ENCODE measurements at regions not wholly inside any gene's neighbourhood (a gene's known extent, or its start where the extent isn't known, plus 50 kb on each side); places are given as distances from the start of the nearest gene placed in this dataset.

- ATAC-seq: no peak
These were observed 126.1 kb downstream of the OSR1 start for GRCh38 chr2:19232312-19232711.

- ATAC-seq: no peak
These were observed 126.8 kb downstream of the OSR1 start for GRCh38 chr2:19231625-19232024.

DNA sequence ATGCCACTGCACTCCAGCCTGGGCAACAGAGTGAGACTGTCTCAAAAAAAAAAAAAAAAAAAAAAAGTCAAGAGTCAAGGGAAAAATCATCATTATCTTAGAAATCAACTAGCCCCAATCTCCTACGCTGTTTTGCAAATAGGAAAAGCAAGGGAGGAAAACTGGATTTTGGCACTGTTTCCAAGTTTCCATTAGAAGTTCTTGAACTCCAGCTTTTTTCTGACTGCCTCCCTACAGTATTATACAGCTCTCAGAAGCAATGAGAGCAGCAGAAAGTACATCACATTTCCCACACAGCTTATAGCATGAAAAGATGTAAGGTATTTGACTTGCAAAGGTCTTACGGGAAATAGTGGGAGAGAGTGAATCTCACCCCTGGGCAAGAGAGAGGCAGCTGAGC, 127.8 kb downstream of the OSR1 start:
- no peak for ATAC-seq

DNA sequence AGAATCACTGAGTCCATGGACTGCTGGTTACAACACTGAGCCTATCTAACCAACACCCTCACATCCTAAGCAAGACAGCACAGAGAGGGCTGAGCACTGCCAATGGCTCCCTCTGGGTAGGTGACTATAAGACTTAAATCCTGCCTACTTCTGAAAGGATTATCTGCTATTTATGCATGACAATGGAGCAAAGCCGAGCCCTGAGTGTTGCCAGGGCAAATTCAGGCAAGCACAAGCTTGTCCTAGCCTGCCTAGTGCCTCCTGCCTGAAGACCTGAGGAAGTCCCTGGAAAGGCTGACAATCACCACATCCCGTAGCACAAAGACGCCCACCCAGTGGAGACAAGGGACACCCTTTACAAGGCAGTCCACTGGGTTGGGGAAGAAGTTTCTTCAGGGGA, 129.7 kb downstream of the OSR1 start:
- ATAC-seq: no peak

DNA sequence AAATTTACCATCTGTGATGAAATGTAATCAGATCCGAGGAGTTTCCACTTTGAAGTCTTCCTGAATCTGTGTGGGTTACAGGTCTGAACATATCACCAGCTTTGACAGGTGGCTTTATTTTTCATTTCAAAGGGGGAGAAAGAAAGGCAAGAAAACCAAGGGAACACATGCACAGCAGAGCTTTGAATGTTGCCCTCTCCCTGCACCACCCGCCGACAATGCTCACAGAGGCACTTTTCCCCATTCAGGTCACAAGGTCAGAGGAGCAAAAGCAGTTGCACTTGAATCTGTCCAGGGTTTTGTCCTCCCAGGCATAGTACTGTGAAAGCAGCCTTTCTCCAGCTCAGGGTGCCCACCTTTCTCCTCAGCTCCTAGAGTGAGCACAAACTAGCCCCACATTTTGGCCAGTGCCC, 130.2 kb downstream of the OSR1 start:
- no peak for ATAC-seq

DNA sequence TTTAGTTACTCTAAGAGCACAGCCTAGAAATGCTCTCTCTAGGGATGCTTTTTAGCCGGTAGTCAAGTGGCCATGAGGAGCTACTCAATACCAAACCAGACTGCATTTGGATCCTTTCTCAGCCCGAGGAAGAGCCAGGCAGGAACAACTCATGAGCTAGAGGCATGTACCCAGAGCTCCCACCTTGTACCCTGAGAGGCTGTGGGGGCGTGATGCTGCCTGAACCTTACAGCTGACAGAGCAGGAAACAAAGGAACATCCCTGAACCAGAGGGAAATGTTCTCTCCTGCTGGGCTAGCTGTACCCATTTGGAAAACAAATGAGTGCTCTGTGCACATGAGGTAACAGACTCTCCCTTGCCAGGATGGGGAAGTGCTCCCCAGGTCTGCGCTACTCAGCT, 131.6 kb downstream of the OSR1 start:
- ATAC-seq: no peak

DNA sequence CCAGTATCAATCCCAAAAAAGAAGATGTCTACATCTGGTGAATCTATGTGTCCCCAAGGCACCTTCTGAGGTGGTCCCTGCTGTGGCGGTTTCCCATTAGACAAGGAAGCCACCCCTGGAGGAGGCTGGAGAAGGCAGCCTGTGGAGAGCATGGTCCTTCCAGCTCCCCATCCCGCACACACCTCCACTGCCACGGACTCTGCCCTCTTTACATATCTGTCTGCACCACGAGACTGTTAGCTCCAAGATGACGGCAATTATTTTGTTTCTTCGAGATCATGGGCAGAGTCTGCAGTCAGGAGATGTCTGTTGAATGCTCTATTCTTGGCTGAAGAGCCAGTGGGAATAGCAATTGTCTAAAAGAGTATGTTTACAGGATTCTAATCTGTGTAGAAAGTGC, 132.0 kb downstream of the OSR1 start:
- ATAC-seq: no peak

GRCh38 chr2:19225931-19226330, 132.5 kb downstream of the OSR1 start:
- no peak for ATAC-seq

DNA sequence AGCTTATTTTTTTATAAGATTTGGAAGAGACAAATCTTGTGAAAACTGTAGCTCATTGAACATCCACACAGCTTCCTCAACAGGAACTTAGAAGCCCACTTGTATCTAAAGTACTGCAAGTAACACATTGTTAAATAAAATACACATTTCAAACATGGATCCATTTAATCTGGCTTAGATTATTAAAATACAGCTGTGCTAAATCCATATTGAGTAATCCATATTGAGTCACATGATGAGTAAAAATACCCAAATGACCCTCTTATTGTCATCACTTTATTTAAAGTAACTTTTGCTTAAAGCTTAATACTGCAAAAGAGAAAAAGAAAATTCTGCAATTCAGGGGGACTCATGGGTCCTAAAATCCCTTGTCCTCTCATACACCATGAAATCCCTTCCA, 133.3 kb downstream of the OSR1 start:
- ATAC-seq: no peak

DNA sequence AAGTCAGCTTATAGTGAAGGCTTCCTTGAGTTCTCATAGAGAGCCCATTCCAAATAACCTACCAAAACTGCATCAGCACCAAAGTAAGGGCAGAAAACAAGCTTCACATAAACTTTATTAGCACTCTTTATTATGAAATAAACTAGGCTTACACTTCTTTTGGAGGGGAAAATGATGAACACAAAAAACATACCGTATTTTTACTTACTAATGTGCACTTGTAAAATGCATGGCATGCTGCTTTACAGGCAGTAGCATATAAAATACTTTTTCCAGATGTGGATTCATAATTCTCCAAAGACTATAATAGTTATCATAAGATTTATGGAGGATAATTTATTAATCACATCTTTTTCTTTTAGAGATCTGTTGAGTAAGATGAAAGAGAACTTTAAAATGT, 133.9 kb downstream of the OSR1 start:
- ATAC-seq: no peak

DNA sequence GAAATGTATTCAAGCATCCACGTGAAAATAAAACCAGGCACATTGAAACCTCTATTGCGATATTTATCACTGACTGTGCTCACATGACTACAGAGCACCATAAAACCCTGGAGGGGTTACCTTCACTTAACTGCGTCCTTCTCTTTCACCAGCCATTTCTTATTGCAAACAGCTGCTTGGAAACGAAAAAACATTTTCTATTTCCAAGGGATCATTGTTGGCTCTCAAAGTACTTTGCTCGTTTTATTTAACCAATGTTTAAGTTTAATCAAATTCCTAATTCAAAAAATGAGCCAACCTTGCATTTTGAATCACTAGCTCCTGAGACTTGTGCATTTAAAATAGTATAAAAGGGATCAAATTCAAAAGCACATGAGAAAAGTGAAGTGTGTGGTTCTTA, 134.4 kb downstream of the OSR1 start:
- no peak for ATAC-seq

DNA sequence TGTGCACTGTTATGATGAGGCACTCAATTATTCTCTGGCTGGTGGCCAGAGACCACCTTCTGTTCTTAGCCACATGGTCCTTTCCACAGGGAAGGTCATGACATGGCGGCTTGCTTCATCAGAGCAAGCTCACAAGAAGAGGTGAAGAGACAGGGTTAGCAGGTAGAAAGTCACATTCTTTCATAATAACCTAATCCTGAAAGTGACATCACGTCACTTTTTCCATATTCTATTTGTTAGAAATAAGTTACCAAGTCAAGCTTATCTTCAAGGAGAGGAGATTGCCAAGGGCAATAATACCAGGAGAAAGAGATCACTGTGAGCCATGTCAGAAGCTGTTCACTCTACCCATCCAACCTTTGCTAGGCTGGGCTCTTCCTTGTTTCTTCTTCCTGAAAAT, 139.4 kb downstream of the OSR1 start:
- ATAC-seq: no peak

GRCh38 chr2:19218166-19218565, 140.3 kb downstream of the OSR1 start:
- no peak for ATAC-seq

GRCh38 chr2:19216676-19217602, 141.5 kb downstream of the OSR1 start:
- ATAC-seq: no peak

DNA sequence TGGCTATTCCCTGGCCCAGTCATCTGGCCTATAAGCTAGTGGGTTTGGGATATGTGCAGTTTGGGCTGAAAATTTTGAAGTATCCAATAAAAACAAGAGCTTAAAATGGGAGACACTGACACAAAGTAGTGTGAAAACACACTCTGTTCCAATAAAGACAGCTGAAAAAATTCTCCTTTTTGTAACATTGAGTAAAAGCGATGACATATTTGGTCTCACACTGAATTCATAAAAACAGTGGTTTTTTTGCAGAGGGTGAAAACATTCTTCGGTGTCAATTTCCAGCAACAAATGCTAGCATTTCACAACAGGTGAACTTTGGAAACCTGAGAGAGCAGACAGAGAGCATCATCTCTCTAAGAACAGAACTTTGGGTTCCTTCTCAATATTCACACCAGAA, 142.2 kb downstream of the OSR1 start:
- ATAC-seq: no peak

DNA sequence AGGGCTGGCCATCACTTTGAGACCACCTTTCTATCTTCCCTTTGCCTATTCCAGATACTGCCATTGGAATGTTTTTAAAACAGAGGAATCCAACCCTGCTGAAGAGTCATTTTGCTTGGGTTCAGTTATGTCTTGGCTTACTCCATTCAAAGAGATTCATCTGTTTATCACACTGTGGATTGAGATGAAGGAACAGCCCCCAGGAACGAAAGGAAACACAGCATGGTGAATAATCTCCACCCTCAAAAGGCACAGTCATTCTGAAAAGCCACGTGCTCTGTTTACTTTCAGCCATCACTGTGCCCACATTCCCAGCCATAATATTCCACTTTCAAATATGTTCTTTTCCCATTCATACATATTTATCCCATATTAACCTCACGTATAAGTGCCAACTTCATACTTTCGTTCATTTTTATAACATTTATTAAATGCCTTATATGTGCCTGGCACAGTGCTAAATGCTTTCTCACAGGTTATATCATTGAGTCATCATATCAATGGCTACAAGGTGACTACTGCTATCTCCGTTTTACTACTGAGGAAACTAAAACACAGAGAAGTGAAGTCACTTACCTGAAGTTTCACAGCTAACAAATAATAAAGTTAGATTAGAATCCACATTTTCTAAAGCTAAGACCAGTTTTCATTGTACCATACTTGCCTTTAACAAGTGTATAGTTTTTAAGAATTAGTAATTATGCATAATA, 143.6 kb downstream of the OSR1 start:
- no peak for ATAC-seq

- ATAC-seq: no peak
These were observed 148.7 kb downstream of the OSR1 start for GRCh38 chr2:19209575-19210341.

DNA sequence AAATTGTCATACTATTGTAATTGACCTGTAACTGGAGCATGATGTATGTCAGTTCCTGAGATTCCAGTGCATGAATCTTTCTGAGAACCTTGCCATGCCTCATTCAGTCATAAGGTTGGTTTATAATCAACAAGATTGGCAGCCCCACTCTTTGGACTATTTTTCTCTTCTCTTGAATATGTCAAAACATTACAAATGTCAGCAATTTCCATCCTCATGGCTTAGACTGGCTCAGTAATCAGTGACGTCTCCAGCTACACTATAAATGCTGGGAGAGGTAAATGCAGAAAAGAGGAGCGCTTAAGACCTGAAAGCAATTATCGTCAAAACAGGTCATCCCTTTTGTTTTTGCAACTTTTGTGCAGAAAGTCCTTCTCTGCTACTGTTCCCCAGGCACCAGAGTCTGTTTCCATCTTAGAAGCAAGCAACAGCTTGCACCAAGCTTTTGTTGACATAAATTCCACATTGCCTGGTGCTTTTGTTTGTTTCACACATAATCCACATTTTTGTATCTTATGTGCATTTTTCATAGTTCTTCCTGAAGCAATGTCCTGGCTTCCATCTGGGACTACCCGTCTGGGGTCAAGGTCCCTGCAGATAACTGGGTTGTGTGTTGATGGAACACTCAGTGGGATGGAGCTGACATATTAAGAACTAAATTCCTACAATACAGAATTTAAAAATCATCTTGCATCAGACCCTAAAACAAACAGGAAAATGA, 149.8 kb downstream of the OSR1 start:
- ATAC-seq: no peak

- ATAC-seq: no peak
These were observed 151.0 kb downstream of the OSR1 start for GRCh38 chr2:19207452-19207851.

DNA sequence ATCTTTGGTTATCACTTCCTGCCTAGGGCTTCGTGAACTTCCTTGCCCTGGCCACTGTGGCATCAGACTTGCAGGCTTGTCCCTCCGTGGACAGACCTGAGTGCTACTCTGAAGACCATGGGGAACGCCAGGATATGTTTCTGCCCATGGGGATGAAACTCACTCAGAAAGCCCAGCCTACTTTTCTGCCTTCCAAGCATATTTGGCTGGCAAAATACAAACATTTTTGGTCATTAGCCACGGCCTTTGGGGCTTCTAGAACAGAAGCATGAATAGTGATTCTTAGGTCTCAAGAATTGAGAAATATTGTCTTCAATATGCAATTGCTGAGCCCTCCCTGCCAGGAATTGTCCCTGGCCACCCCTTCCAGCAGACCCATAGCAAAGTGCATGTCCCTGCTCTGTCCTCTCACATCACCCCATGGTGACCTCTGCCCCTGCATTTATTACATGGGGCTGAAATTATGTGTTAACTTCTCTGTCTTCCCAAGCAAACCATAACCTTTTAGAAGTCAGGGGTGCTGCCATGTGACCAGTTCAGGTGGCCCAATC, 152.4 kb downstream of the OSR1 start:
- no peak for ATAC-seq

- ATAC-seq: no peak
These were observed 154.6 kb downstream of the OSR1 start for GRCh38 chr2:19203866-19204265.

DNA sequence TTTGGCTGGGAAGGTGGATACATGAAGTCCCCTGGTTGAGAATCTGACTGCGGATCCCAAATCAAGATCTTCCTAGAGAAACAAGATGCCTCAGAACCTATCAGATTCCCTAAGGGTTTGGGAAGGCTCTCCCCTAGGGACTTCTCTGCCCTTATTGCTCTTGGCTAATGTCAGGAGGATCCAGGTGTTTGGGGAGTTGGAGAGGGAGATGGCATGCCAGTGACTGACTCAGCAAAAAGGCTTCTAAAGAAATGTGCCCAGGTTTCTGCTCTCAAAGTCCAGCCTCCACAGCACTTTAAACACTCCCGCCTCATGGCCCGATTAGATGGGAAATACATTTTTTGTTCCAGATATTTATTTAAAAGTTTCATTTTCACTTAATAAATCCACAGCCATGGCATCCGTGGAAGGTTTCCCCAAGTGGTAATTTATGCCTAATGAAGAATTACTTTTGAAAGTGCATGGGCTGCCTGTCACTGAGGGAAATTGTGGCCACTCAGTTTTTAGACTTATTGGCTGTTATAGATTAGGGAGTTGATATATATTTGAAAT, 156.4 kb downstream of the OSR1 start:
- ATAC-seq: no peak

All from activated CD4-positive, CD25-positive, alpha-beta regulatory T cell treated with anti-CD3 and anti-CD28 coated beads, Interleukin-2, amount 50 U/mL, for 24 hours (primary cell).